NCI-H1105 treated with DMSO at 0.1 percent for 48 hours (cell line): ENCODE measurements at regions not wholly inside any gene's neighbourhood (a gene's known extent, or its start where the extent isn't known, plus 50 kb on each side); places are given as distances from the start of the nearest gene placed in this dataset.

ENCODE experiments used
- DNase-seq: peaks from one replicate; lab custom pipeline; 2025; lab: John Stamatoyannopoulos, UW

- no peak for DNase-seq
Observed at GRCh38 chr6:168228676-168229367, 90.8 kb downstream of the DACT2 start.

- DNase-seq: no peak
Observed at GRCh38 chr6:168227840-168228239, 91.7 kb downstream of the DACT2 start.

GRCh38 chr6:168226902-168227318 is 92.7 kb downstream of the DACT2 start:
- DNase-seq: no peak

GRCh38 chr6:168226061-168226752 is 93.4 kb downstream of the DACT2 start:
- no peak for DNase-seq

GRCh38 chr6:168225471-168225911 is 94.1 kb downstream of the DACT2 start:
- no peak for DNase-seq

- no peak for DNase-seq
Observed at GRCh38 chr6:168223755-168224154, 95.8 kb downstream of the DACT2 start.

- DNase-seq: no peak
Observed at GRCh38 chr6:168223150-168223549, 96.4 kb downstream of the DACT2 start.

- no peak for DNase-seq
Observed at GRCh38 chr6:168222115-168223043, 97.2 kb downstream of the DACT2 start.

GRCh38 chr6:168221497-168222079 is 98.0 kb downstream of the DACT2 start:
- no peak for DNase-seq

- peak; percentile 9 for DNase-seq
Observed at GRCh38 chr6:168221000-168221399, 98.6 kb downstream of the DACT2 start.

GRCh38 chr6:168219804-168220203 is 99.8 kb downstream of the DACT2 start:
- no peak for DNase-seq

GRCh38 chr6:168218785-168219566 is 100.6 kb downstream of the DACT2 start:
- DNase-seq: no peak

GRCh38 chr6:168217880-168218537 is 101.6 kb downstream of the DACT2 start:
- peak; percentile 96 for DNase-seq

- no peak for DNase-seq
Observed at GRCh38 chr6:168217216-168217879, 102.2 kb downstream of the DACT2 start.

GRCh38 chr6:168216751-168217191 is 102.8 kb downstream of the DACT2 start:
- no peak for DNase-seq

GRCh38 chr6:168216117-168216516 is 103.5 kb downstream of the DACT2 start:
- DNase-seq: no peak

GRCh38 chr6:168215121-168215808 is 104.3 kb downstream of the DACT2 start:
- DNase-seq: no peak

- DNase-seq: no peak
Observed at GRCh38 chr6:168214586-168215104, 104.9 kb downstream of the DACT2 start.

- no peak for DNase-seq
Observed at GRCh38 chr6:168213121-168213524, 106.5 kb downstream of the DACT2 start.
